ENCODE measurements at regions not wholly inside any gene's neighbourhood (a gene's known extent, or its start where the extent isn't known, plus 50 kb on each side); places are given as distances from the start of the nearest gene placed in this dataset.

GRCh38 chr4:121454251-121454979 lies 73.6 kb upstream of the QRFPR start:
- H3K27me3 ChIP-seq (ENCODE audit: insufficient read depth, low read length): no peaks in the 10 kb centered on the region
- H3K79me1 ChIP-seq (ENCODE audit: low read length): no peaks in the 10 kb centered on the region
- no peak overlapping the region for H4K91ac ChIP-seq (ENCODE audit: low read depth, low read length)
- no peaks in the 10 kb centered on the region for H3K9me3 ChIP-seq (ENCODE audit: insufficient read depth, low read depth, low read length)
- H3K23ac ChIP-seq (ENCODE audit: low read length): no peak overlapping the region
- H3K79me2 ChIP-seq (ENCODE audit: control insufficient read depth, insufficient read depth, low read length, poor library complexity): no peaks in the 10 kb centered on the region
- H3K36me3 ChIP-seq (ENCODE audit: control insufficient read depth in 1 of 2, insufficient read depth in 2 of 2, low read length in 2 of 2): no peaks in the 10 kb centered on the region
- H3K4me3 ChIP-seq (ENCODE audit: low read depth, low read length): no peak overlapping the region
- H2AK5ac ChIP-seq (ENCODE audit: low read length): no peak overlapping the region
- H3K4ac ChIP-seq (ENCODE audit: low read depth, low read length): no peak overlapping the region
- no peak overlapping the region for H3K18ac ChIP-seq (ENCODE audit: low read length)
- no peak for DNase-seq
- H2AFZ ChIP-seq (ENCODE audit: insufficient read depth, low read length, poor library complexity): no peak overlapping the region
- no peak overlapping the region for H3K4me2 ChIP-seq (ENCODE audit: low read length)
- H3K14ac ChIP-seq (ENCODE audit: low read length): no peak overlapping the region
- H3K4me1 ChIP-seq (ENCODE audit: control insufficient read depth in 1 of 2, insufficient read depth in 2 of 2, low read length in 2 of 2): no peaks in the 10 kb centered on the region
- H4K12ac ChIP-seq (ENCODE audit: low read depth, low read length): no peak overlapping the region
- no peak overlapping the region for H2BK120ac ChIP-seq (ENCODE audit: insufficient read depth, low read length, poor library complexity)
- no peak overlapping the region for H2BK5ac ChIP-seq (ENCODE audit: low read depth, low read length, poor library complexity)
- H4K8ac ChIP-seq (ENCODE audit: low read depth, low read length): no peak overlapping the region
- H3K27ac ChIP-seq (ENCODE audit: low read depth, low read length): no peak overlapping the region
- no peak overlapping the region for H2BK12ac ChIP-seq (ENCODE audit: low read length)
- H3K9ac ChIP-seq (ENCODE audit: low read length): no peak overlapping the region
- WGBS (ENCODE audit: extremely low coverage, insufficient coverage, insufficient read length): no CpG with 5 or more reads among the region's 2 CpGs

- Histone ChIP-seq H3K4ac (ENCODE audit: low read depth, low read length) (no peak overlapping the region), H3K18ac (ENCODE audit: low read length) (no peak overlapping the region), H3K9me3 (ENCODE audit: insufficient read depth, low read depth, low read length) (no peaks in the 10 kb centered on the region), H3K23ac (ENCODE audit: low read length) (no peak overlapping the region), H2AFZ (ENCODE audit: insufficient read depth, low read length, poor library complexity) (no peak overlapping the region), H3K4me2 (ENCODE audit: low read length) (no peak overlapping the region), H2AK5ac (ENCODE audit: low read length) (no peak overlapping the region), H3K4me3 (ENCODE audit: low read depth, low read length) (no peak overlapping the region), H2BK5ac (ENCODE audit: low read depth, low read length, poor library complexity) (no peak overlapping the region), H3K79me1 (ENCODE audit: low read length) (no peaks in the 10 kb centered on the region), H4K12ac (ENCODE audit: low read depth, low read length) (no peak overlapping the region), H3K14ac (ENCODE audit: low read length) (no peak overlapping the region), H3K27ac (ENCODE audit: low read depth, low read length) (no peak overlapping the region), H4K8ac (ENCODE audit: low read depth, low read length) (no peak overlapping the region), H3K27me3 (ENCODE audit: insufficient read depth, low read length) (no peaks in the 10 kb centered on the region), H2BK12ac (ENCODE audit: low read length) (no peak overlapping the region), H3K9ac (ENCODE audit: low read length) (no peak overlapping the region), H3K36me3 (ENCODE audit: control insufficient read depth in 1 of 2, insufficient read depth in 2 of 2, low read length in 2 of 2) (no peaks in the 10 kb centered on the region), H3K4me1 (ENCODE audit: control insufficient read depth in 1 of 2, insufficient read depth in 2 of 2, low read length in 2 of 2) (no peaks in the 10 kb centered on the region), H2BK120ac (ENCODE audit: insufficient read depth, low read length, poor library complexity) (no peak overlapping the region), H4K91ac (ENCODE audit: low read depth, low read length) (no peak overlapping the region), H3K79me2 (ENCODE audit: control insufficient read depth, insufficient read depth, low read length, poor library complexity) (no peaks in the 10 kb centered on the region)
- WGBS (ENCODE audit: extremely low coverage, insufficient coverage, insufficient read length): no CpG with 5 or more reads among the region's 1 CpG
- no peak for DNase-seq
Observed at GRCh38 chr4:121451310-121451709, 70.5 kb upstream of the QRFPR start.

- no peak overlapping the region for H3K23ac ChIP-seq (ENCODE audit: low read length)
- WGBS (ENCODE audit: extremely low coverage, insufficient coverage, insufficient read length): no CpG with 5 or more reads among the region's 1 CpG
Observed at GRCh38 chr4:121449416-121449815, 68.6 kb upstream of the QRFPR start.

GRCh38 chr4:121448231-121448630 lies 67.4 kb upstream of the QRFPR start:
- H2BK12ac ChIP-seq (ENCODE audit: low read length): no peak overlapping the region
- no peak overlapping the region for H3K9ac ChIP-seq (ENCODE audit: low read length)
- DNase-seq: no peak
- H3K4me1 ChIP-seq (ENCODE audit: control insufficient read depth in 1 of 2, insufficient read depth in 2 of 2, low read length in 2 of 2): no peaks in the 10 kb centered on the region
- H3K27me3 ChIP-seq (ENCODE audit: insufficient read depth, low read length): no peaks in the 10 kb centered on the region
- H3K79me1 ChIP-seq (ENCODE audit: low read length): no peaks in the 10 kb centered on the region
- H4K91ac ChIP-seq (ENCODE audit: low read depth, low read length): no peak overlapping the region
- H2AK5ac ChIP-seq (ENCODE audit: low read length): no peak overlapping the region
- no peak overlapping the region for H3K4me3 ChIP-seq (ENCODE audit: low read depth, low read length)
- no peak overlapping the region for H2BK5ac ChIP-seq (ENCODE audit: low read depth, low read length, poor library complexity)
- WGBS (ENCODE audit: extremely low coverage, insufficient coverage, insufficient read length): no CpG with 5 or more reads among the region's 2 CpGs
- no peak overlapping the region for H3K27ac ChIP-seq (ENCODE audit: low read depth, low read length)
- no peak overlapping the region for H3K4ac ChIP-seq (ENCODE audit: low read depth, low read length)
- H4K8ac ChIP-seq (ENCODE audit: low read depth, low read length): no peak overlapping the region
- H3K14ac ChIP-seq (ENCODE audit: low read length): no peak overlapping the region
- H4K12ac ChIP-seq (ENCODE audit: low read depth, low read length): no peak overlapping the region
- no peaks in the 10 kb centered on the region for H3K79me2 ChIP-seq (ENCODE audit: control insufficient read depth, insufficient read depth, low read length, poor library complexity)
- no peaks in the 10 kb centered on the region for H3K9me3 ChIP-seq (ENCODE audit: insufficient read depth, low read depth, low read length)
- no peak overlapping the region for H2BK120ac ChIP-seq (ENCODE audit: insufficient read depth, low read length, poor library complexity)
- no peak overlapping the region for H3K4me2 ChIP-seq (ENCODE audit: low read length)
- no peak overlapping the region for H3K18ac ChIP-seq (ENCODE audit: low read length)
- H3K36me3 ChIP-seq (ENCODE audit: control insufficient read depth in 1 of 2, insufficient read depth in 2 of 2, low read length in 2 of 2): no peaks in the 10 kb centered on the region
- no peak overlapping the region for H2AFZ ChIP-seq (ENCODE audit: insufficient read depth, low read length, poor library complexity)
- no peak overlapping the region for H3K23ac ChIP-seq (ENCODE audit: low read length)

More at GRCh38 chr4:121449416-121449815, 68.6 kb upstream of the QRFPR start:
- no peak overlapping the region for H3K14ac ChIP-seq (ENCODE audit: low read length)
- H3K9ac ChIP-seq (ENCODE audit: low read length): peak overlapping the region; percentile 58
- H2BK12ac ChIP-seq (ENCODE audit: low read length): no peak overlapping the region
- H4K8ac ChIP-seq (ENCODE audit: low read depth, low read length): no peak overlapping the region
- H2AFZ ChIP-seq (ENCODE audit: insufficient read depth, low read length, poor library complexity): no peak overlapping the region
- H3K27ac ChIP-seq (ENCODE audit: low read depth, low read length): no peak overlapping the region
- no peak overlapping the region for H2BK120ac ChIP-seq (ENCODE audit: insufficient read depth, low read length, poor library complexity)
- no peaks in the 10 kb centered on the region for H3K36me3 ChIP-seq (ENCODE audit: control insufficient read depth in 1 of 2, insufficient read depth in 2 of 2, low read length in 2 of 2)
- no peaks in the 10 kb centered on the region for H3K79me1 ChIP-seq (ENCODE audit: low read length)
- no peaks in the 10 kb centered on the region for H3K79me2 ChIP-seq (ENCODE audit: control insufficient read depth, insufficient read depth, low read length, poor library complexity)
- H3K4ac ChIP-seq (ENCODE audit: low read depth, low read length): no peak overlapping the region
- no peak overlapping the region for H2BK5ac ChIP-seq (ENCODE audit: low read depth, low read length, poor library complexity)
- no peak overlapping the region for H2AK5ac ChIP-seq (ENCODE audit: low read length)
- H3K27me3 ChIP-seq (ENCODE audit: insufficient read depth, low read length): no peaks in the 10 kb centered on the region
- H4K91ac ChIP-seq (ENCODE audit: low read depth, low read length): no peak overlapping the region
- no peak overlapping the region for H3K4me3 ChIP-seq (ENCODE audit: low read depth, low read length)
- no peak for DNase-seq
- H3K4me1 ChIP-seq (ENCODE audit: control insufficient read depth in 1 of 2, insufficient read depth in 2 of 2, low read length in 2 of 2): no peaks in the 10 kb centered on the region
- H3K9me3 ChIP-seq (ENCODE audit: insufficient read depth, low read depth, low read length): no peaks in the 10 kb centered on the region
- no peak overlapping the region for H3K4me2 ChIP-seq (ENCODE audit: low read length)
- no peak overlapping the region for H4K12ac ChIP-seq (ENCODE audit: low read depth, low read length)
- no peak overlapping the region for H3K18ac ChIP-seq (ENCODE audit: low read length)
